ENCODE measurements at regions not wholly inside any gene's neighbourhood (a gene's known extent, or its start where the extent isn't known, plus 50 kb on each side); places are given as distances from the start of the nearest gene placed in this dataset.

GRCh38 chr13:111483621-111483987 lies 163.2 kb downstream of the TEX29 start:
- DNase-seq (ENCODE audit: extremely low read depth, low read depth): no peak
- no peak for TF ChIP-seq CTCF (IDR thresholded peaks at IDR 0.05; ENCODE audit: low read depth, low read length)

- DNase-seq (ENCODE audit: extremely low read depth, low read depth): no peak
- TF ChIP-seq CTCF (IDR thresholded peaks at IDR 0.05; ENCODE audit: low read depth, low read length): no peak
These were observed 163.9 kb downstream of the TEX29 start for GRCh38 chr13:111484141-111484925.

GRCh38 chr13:111484959-111485358 lies 164.5 kb downstream of the TEX29 start:
- no peak for TF ChIP-seq CTCF (IDR thresholded peaks at IDR 0.05; ENCODE audit: low read depth, low read length)

GRCh38 chr13:111485491-111486250 lies 165.2 kb downstream of the TEX29 start:
- TF ChIP-seq CTCF (IDR thresholded peaks at IDR 0.05; ENCODE audit: low read depth, low read length): no peak
- DNase-seq (ENCODE audit: extremely low read depth, low read depth): no peak

More at GRCh38 chr13:111484959-111485358, 164.5 kb downstream of the TEX29 start:
- DNase-seq (ENCODE audit: extremely low read depth, low read depth): no peak

GRCh38 chr13:111486331-111486730 lies 165.9 kb downstream of the TEX29 start:
- DNase-seq (ENCODE audit: extremely low read depth, low read depth): no peak
- TF ChIP-seq CTCF (IDR thresholded peaks at IDR 0.05; ENCODE audit: low read depth, low read length): no peak

GRCh38 chr13:111486801-111487200 lies 166.4 kb downstream of the TEX29 start:
- DNase-seq (ENCODE audit: extremely low read depth, low read depth): no peak
- TF ChIP-seq CTCF (IDR thresholded peaks at IDR 0.05; ENCODE audit: low read depth, low read length): no peak

GRCh38 chr13:111488486-111489132 lies 168.2 kb downstream of the TEX29 start:
- DNase-seq (ENCODE audit: extremely low read depth, low read depth): no peak
- TF ChIP-seq CTCF (IDR thresholded peaks at IDR 0.05; ENCODE audit: low read depth, low read length): no peak
